ENCODE measurements at regions not wholly inside any gene's neighbourhood (a gene's known extent, or its start where the extent isn't known, plus 50 kb on each side); places are given as distances from the start of the nearest gene placed in this dataset.

- no peak for DNase-seq (ENCODE audit: low spot score)
These were observed 125.9 kb upstream of the FSTL4 start for GRCh38 chr5:133738271-133738670.

- DNase-seq (ENCODE audit: low spot score): no peak
These were observed 124.2 kb upstream of the FSTL4 start for GRCh38 chr5:133736512-133736911.

GRCh38 chr5:133735346-133735745 lies 123.0 kb upstream of the FSTL4 start:
- DNase-seq (ENCODE audit: low spot score): no peak

GRCh38 chr5:133734916-133735315 lies 122.6 kb upstream of the FSTL4 start:
- DNase-seq (ENCODE audit: low spot score): no peak

- no peak for DNase-seq (ENCODE audit: low spot score)
These were observed 120.2 kb upstream of the FSTL4 start for GRCh38 chr5:133732536-133732935.

- no peak for DNase-seq (ENCODE audit: low spot score)
These were observed 119.6 kb upstream of the FSTL4 start for GRCh38 chr5:133731951-133732350.

GRCh38 chr5:133730866-133731265 lies 118.5 kb upstream of the FSTL4 start:
- no peak for DNase-seq (ENCODE audit: low spot score)

GRCh38 chr5:133730346-133730745 lies 118.0 kb upstream of the FSTL4 start:
- DNase-seq (ENCODE audit: low spot score): no peak

- no peak for DNase-seq (ENCODE audit: low spot score)
These were observed 117.5 kb upstream of the FSTL4 start for GRCh38 chr5:133729800-133730199.

GRCh38 chr5:133728475-133728874 lies 116.1 kb upstream of the FSTL4 start:
- no peak for DNase-seq (ENCODE audit: low spot score)

GRCh38 chr5:133727636-133728035 lies 115.3 kb upstream of the FSTL4 start:
- no peak for DNase-seq (ENCODE audit: low spot score)

- no peak for DNase-seq (ENCODE audit: low spot score)
These were observed 111.5 kb upstream of the FSTL4 start for GRCh38 chr5:133723651-133724366.

- DNase-seq (ENCODE audit: low spot score): no peak
These were observed 110.8 kb upstream of the FSTL4 start for GRCh38 chr5:133723126-133723525.

- DNase-seq (ENCODE audit: low spot score): no peak
These were observed 109.0 kb upstream of the FSTL4 start for GRCh38 chr5:133721365-133721764.

- no peak for DNase-seq (ENCODE audit: low spot score)
These were observed 106.1 kb upstream of the FSTL4 start for GRCh38 chr5:133718457-133718856.

- DNase-seq (ENCODE audit: low spot score): no peak
These were observed 104.3 kb upstream of the FSTL4 start for GRCh38 chr5:133716532-133717183.

- no peak for DNase-seq (ENCODE audit: low spot score)
These were observed 103.3 kb upstream of the FSTL4 start for GRCh38 chr5:133715616-133716015.

- no peak for DNase-seq (ENCODE audit: low spot score)
These were observed 102.9 kb upstream of the FSTL4 start for GRCh38 chr5:133715216-133715615.

- DNase-seq (ENCODE audit: low spot score): no peak
These were observed 102.0 kb upstream of the FSTL4 start for GRCh38 chr5:133714161-133714915.

GRCh38 chr5:133713751-133714150 lies 101.4 kb upstream of the FSTL4 start:
- DNase-seq (ENCODE audit: low spot score): no peak

- no peak for DNase-seq (ENCODE audit: low spot score)
These were observed 100.9 kb upstream of the FSTL4 start for GRCh38 chr5:133713209-133713608.

GRCh38 chr5:133712562-133712961 lies 100.2 kb upstream of the FSTL4 start:
- no peak for DNase-seq (ENCODE audit: low spot score)

- DNase-seq (ENCODE audit: low spot score): no peak
These were observed 96.9 kb upstream of the FSTL4 start for GRCh38 chr5:133709209-133709725.

All from HuH-7 (cell line).